ENCODE measurements at regions not wholly inside any gene's neighbourhood (a gene's known extent, or its start where the extent isn't known, plus 50 kb on each side); places are given as distances from the start of the nearest gene placed in this dataset.

DNA sequence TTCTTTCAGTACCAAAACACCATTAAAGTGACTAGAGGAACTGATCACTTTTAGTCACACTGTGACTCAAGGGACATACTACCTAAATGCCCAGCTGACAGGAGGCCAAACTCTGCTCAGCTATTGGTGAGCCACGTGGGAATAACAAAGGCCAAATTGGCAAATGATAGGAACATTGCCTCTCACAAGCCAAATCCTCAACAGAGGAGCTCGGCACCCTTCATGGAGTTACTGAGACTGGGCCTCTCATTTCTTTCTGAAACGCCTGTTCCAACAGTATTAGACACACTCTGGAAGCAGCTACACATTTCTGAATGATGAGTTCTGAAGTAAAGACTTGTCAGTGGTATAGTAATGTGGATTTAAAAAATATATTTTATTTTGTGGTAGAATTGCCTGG, 166.0 kb upstream of the COL8A1 start:
- intact Hi-C loops (cut with DNase I; ENCODE audit: low total_unique reads), result no loop called here
- Histone ChIP-seq H3K27me3 (no peaks in the 10 kb centered on the region), H3K9me3 (peaks cover 0 to under 1% of the 10 kb centered on the region in 2 donors), H3K4me1 (no peaks in the 10 kb centered on the region), H3K36me3 (no peaks in the 10 kb centered on the region), H3K4me3 (no peak overlapping the region), H3K27ac (no peak overlapping the region)
- TF ChIP-seq POLR2A (IDR thresholded peaks at IDR 0.05) (no peak), POLR2AphosphoS5 (IDR thresholded peaks at IDR 0.05) (no peak)
- TF ChIP-seq, protein P1, sequence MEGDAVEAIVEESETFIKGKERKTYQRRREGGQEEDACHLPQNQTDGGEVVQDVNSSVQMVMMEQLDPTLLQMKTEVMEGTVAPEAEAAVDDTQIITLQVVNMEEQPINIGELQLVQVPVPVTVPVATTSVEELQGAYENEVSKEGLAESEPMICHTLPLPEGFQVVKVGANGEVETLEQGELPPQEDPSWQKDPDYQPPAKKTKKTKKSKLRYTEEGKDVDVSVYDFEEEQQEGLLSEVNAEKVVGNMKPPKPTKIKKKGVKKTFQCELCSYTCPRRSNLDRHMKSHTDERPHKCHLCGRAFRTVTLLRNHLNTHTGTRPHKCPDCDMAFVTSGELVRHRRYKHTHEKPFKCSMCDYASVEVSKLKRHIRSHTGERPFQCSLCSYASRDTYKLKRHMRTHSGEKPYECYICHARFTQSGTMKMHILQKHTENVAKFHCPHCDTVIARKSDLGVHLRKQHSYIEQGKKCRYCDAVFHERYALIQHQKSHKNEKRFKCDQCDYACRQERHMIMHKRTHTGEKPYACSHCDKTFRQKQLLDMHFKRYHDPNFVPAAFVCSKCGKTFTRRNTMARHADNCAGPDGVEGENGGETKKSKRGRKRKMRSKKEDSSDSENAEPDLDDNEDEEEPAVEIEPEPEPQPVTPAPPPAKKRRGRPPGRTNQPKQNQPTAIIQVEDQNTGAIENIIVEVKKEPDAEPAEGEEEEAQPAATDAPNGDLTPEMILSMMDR (IDR thresholded peaks at IDR 0.05), result no peak
- DNase-seq (ENCODE audit: low spot score in 2 of 2), result no peak

DNA sequence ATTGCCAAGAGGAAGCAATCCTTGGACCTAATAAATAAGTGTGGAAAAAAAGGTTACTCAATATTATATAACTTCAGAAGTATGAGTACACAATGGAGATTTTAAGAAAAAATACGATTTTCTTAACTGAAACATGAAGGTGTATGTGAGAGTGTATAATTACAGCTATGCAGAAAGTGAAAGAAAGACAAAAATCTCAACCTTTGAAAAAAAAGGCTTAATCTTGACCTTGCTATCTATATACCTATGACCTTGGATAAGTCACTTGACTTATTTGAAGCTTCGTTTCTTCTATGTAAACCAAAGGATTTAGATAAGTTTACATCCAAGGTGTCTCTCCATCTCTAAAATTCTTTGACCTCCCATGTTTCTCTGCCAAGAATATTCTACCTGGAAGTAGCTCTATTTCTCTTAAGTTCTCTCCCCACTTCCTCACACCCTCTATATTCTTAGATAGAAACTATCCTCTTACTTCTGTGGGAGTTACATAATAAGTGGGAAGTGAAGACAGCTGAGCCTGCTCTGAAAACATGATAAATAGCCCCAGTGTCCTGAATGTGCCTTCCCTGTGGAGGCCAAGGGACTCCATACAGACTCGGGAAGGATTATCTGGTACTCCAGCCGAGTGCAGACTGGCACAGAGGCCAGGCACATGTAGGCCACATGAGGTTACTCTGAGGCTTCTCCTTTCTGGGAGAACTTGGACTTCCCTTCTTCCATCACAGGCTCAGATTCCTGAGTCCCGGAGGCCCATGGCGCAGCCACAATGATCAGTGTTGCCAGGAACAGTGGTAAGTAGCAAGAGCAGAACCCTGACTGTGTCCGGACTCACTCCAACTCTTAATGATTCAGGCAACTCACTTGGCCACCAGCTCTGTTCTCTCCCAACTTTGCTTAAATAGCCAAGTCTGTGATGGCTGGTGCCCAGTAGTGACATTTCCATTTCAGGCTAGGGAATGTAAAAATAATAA, 166.8 kb upstream of the COL8A1 start:
- H3K27me3 ChIP-seq, result no peaks in the 10 kb centered on the region
- no peak overlapping the region for H3K4me3 ChIP-seq
- H3K27ac ChIP-seq, result no peak overlapping the region
- H3K9me3 ChIP-seq, result no peaks in the 10 kb centered on the region
- no peak for TF ChIP-seq POLR2A (IDR thresholded peaks at IDR 0.05)
- TF ChIP-seq, protein P1 (IDR thresholded peaks at IDR 0.05), result no peak
- TF ChIP-seq POLR2AphosphoS5 (IDR thresholded peaks at IDR 0.05), result no peak
- intact Hi-C loops (cut with DNase I; ENCODE audit: low total_unique reads), result no loop called here
- no peak for DNase-seq (ENCODE audit: low spot score in 2 of 2)
- H3K36me3 ChIP-seq, result no peaks in the 10 kb centered on the region
- H3K4me1 ChIP-seq, result no peaks in the 10 kb centered on the region

DNA sequence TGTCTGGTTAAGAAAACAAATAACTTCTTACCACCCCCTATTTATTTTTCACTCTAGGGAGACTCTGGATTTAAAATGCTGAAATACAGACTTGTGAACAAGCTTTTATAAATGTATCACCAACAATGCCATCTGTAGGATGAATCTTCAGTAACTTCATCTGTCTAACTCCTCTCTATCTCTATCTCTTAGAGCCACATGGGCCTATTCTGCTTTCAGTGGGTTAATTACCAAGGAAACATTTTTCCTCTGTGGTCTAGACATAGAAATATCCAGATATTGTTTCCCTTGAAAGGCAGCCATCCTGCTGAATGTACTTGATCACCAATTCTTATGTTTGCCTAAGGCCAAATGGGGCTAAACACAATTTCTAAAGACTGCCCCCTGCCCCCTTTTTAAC, 167.6 kb upstream of the COL8A1 start:
- Histone ChIP-seq H3K27ac (no peak overlapping the region), H3K4me3 (no peak overlapping the region), H3K27me3 (no peaks in the 10 kb centered on the region), H3K9me3 (no peaks in the 10 kb centered on the region), H3K36me3 (no peaks in the 10 kb centered on the region), H3K4me1 (no peaks in the 10 kb centered on the region)
- TF ChIP-seq POLR2A (IDR thresholded peaks at IDR 0.05) (no peak), POLR2AphosphoS5 (IDR thresholded peaks at IDR 0.05) (no peak)
- TF ChIP-seq, protein P1 (IDR thresholded peaks at IDR 0.05), result no peak
- no peak for DNase-seq (ENCODE audit: low spot score in 2 of 2)
- intact Hi-C loops (cut with DNase I; ENCODE audit: low total_unique reads), result no loop called here

DNA sequence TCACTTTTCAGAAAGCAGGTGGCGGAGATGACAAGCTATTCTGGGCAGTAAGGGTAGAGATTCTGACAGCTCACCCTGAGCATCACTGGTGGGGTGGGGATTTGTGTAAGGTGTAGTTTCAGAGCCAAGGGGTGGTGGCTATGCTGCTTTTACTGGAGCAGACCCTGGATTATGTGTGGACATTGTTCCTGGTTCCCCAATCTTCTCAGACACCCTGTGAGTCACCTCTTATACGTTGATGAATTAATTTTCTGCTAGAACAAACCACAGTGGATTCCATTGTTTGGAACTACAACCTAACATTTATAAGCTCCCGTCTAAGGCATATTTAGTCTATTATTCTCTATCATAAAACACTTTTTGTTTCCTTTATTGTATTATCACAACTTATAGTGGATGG, 169.5 kb upstream of the COL8A1 start:
- Histone ChIP-seq H3K27ac (no peak overlapping the region), H3K9me3 (no peaks in the 10 kb centered on the region), H3K36me3 (no peaks in the 10 kb centered on the region), H3K4me1 (no peaks in the 10 kb centered on the region), H3K4me3 (no peak overlapping the region), H3K27me3 (no peaks in the 10 kb centered on the region)
- DNase-seq (ENCODE audit: low spot score in 2 of 2), result no peak
- no peak for TF ChIP-seq POLR2AphosphoS5 (IDR thresholded peaks at IDR 0.05)
- TF ChIP-seq, protein P1 (IDR thresholded peaks at IDR 0.05), result no peak
- TF ChIP-seq POLR2A (IDR thresholded peaks at IDR 0.05), result no peak
- intact Hi-C loops (cut with DNase I; ENCODE audit: low total_unique reads), result no loop called here

DNA sequence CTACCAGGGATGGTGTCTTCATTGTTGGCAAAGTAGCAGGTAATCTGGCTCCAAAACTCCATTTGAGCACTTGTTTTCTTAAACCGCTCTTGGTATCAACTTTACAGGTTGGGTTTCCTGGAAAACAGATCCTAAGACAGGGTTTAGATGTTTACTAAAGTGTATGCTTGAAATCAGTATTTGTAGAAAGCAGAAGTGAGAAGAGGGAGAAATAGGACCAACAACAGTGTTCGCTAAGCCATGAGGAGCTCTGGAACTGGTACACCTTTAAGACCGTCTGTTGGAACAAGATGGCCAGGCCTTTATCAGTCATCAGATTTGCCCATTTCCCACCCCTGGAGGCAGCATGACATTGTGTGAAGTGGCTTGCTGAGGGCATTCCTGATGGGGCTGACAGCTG, 171.0 kb upstream of the COL8A1 start:
- no peaks in the 10 kb centered on the region for H3K9me3 ChIP-seq
- no peaks in the 10 kb centered on the region for H3K27me3 ChIP-seq
- DNase-seq (ENCODE audit: low spot score in 2 of 2), result no peak
- no peaks in the 10 kb centered on the region for H3K4me1 ChIP-seq
- H3K36me3 ChIP-seq, result no peaks in the 10 kb centered on the region
- no peak overlapping the region for H3K27ac ChIP-seq
- TF ChIP-seq POLR2A (IDR thresholded peaks at IDR 0.05) (no peak), POLR2AphosphoS5 (IDR thresholded peaks at IDR 0.05) (no peak)
- TF ChIP-seq, protein P1 (IDR thresholded peaks at IDR 0.05), result no peak
- intact Hi-C loops (cut with DNase I; ENCODE audit: low total_unique reads), result no loop called here
- no peak overlapping the region for H3K4me3 ChIP-seq
